ENCODE measurements at regions not wholly inside any gene's neighbourhood (a gene's known extent, or its start where the extent isn't known, plus 50 kb on each side); places are given as distances from the start of the nearest gene placed in this dataset.

DNA sequence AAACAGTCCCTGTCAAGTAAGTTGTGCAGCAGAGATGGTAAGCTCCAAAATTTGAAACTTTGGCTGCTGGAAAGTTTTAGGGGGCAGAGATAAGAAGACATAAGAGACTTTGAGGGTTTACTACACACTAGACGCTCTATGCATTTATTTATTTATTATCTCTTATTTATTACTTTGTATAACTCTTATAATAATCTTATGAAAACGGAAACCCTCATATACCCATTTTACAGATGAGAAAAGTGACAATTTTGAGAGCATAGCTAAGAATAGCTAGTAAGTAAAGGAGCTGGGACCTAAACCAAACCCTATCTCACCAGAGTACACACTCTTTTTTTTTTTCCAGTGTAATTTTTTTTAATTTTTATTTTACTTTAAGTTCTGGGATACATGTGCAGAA, 112.8 kb upstream of the PKDCC start:
- 90 to 92% methylated on average over 2 of the region's 2 CpGs for WGBS, 2 donors
- TF ChIP-seq POLR2A (IDR thresholded peaks at IDR 0.05): no peak
- TF ChIP-seq, protein P1, sequence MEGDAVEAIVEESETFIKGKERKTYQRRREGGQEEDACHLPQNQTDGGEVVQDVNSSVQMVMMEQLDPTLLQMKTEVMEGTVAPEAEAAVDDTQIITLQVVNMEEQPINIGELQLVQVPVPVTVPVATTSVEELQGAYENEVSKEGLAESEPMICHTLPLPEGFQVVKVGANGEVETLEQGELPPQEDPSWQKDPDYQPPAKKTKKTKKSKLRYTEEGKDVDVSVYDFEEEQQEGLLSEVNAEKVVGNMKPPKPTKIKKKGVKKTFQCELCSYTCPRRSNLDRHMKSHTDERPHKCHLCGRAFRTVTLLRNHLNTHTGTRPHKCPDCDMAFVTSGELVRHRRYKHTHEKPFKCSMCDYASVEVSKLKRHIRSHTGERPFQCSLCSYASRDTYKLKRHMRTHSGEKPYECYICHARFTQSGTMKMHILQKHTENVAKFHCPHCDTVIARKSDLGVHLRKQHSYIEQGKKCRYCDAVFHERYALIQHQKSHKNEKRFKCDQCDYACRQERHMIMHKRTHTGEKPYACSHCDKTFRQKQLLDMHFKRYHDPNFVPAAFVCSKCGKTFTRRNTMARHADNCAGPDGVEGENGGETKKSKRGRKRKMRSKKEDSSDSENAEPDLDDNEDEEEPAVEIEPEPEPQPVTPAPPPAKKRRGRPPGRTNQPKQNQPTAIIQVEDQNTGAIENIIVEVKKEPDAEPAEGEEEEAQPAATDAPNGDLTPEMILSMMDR (IDR thresholded peaks at IDR 0.05): no peak
- Histone ChIP-seq H3K36me3 (no peaks in the 10 kb centered on the region), H3K4me3 (replicated peaks in 1 of 3) (no peak overlapping the region), H3K27ac (no peak overlapping the region), H3K4me1 (peaks cover 0 to 19% of the 10 kb centered on the region in 2 donors), H3K9me3 (no peaks in the 10 kb centered on the region), H3K27me3 (no peaks in the 10 kb centered on the region)
- intact Hi-C loops (cut with DNase I): no loop called here
- no peak for DNase-seq

DNA sequence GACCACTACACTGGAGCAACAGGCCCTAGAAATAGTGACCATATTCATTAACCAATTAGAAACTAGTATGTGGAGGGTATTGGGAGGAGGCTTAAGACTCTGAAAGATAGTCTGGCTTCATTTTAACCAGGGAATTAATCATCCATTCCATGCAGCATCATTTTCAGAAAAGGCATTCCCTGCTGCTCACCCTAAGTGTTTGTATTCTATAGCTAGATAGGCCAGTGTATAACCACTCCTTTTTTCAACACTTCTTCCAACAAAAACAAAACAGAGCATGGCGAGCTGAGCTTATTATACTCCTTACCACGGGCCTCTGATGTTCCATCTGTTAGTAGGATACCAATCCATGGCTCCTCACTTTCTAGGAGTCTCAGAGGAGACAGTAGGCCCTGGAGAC, 112.0 kb upstream of the PKDCC start:
- Histone ChIP-seq H3K36me3 (no peaks in the 10 kb centered on the region), H3K27ac (no peak overlapping the region), H3K4me3 (replicated peaks in 1 of 3) (no peak overlapping the region), H3K9me3 (no peaks in the 10 kb centered on the region), H3K4me1 (peaks cover 0 to 14% of the 10 kb centered on the region in 2 donors), H3K27me3 (no peaks in the 10 kb centered on the region)
- intact Hi-C loops (cut with DNase I): no loop called here
- WGBS, 2 donors: 68 to 76% methylated on average over 2 of the region's 2 CpGs
- DNase-seq: no peak
- TF ChIP-seq, protein P1 (IDR thresholded peaks at IDR 0.05): no peak
- no peak for TF ChIP-seq POLR2A (IDR thresholded peaks at IDR 0.05)

DNA sequence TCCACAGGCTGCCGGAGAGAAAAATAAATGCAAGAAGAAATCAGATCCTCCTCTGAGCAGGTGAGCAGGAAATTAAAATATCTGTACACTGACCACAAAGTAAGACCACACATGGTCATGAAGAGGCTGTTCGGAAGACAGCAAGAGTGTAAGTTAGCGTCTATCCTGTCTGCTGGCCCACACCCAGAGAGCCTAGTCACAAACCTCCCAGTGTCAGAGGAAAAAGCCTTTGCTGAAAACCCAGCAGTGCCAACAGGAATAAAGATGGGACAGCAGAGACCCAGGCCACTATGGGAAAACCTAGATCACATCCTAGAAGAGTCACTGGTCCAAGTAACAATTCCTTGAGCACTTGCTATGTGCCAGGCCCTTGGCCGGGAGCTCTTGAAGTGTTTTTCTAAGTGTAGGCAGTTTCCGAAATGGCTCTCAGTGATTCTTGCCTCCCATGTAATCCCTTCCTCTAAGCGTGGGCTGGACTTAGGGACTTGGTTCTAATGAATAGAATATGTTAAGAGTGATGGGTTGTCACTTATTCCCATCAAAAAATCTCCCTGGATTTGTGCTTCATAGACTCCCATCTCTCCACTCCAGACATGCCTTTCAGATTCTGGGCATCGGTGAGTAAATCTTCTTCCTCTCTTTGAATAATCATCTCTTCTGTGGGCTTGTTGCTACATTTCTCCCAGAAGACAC, 110.9 kb upstream of the PKDCC start:
- Histone ChIP-seq H3K27me3 (no peaks in the 10 kb centered on the region), H3K36me3 (no peaks in the 10 kb centered on the region), H3K4me1 (peaks cover 0 to 12% of the 10 kb centered on the region in 2 donors), H3K9me3 (no peaks in the 10 kb centered on the region), H3K27ac (no peak overlapping the region), H3K4me3 (replicated peaks in 1 of 3) (no peak overlapping the region)
- no peak for TF ChIP-seq POLR2A (IDR thresholded peaks at IDR 0.05)
- TF ChIP-seq, protein P1 (IDR thresholded peaks at IDR 0.05): no peak
- intact Hi-C loops (cut with DNase I): no loop called here
- WGBS, 2 donors: 69 to 72% methylated on average over 7 of the region's 7 CpGs
- no peak for DNase-seq

DNA sequence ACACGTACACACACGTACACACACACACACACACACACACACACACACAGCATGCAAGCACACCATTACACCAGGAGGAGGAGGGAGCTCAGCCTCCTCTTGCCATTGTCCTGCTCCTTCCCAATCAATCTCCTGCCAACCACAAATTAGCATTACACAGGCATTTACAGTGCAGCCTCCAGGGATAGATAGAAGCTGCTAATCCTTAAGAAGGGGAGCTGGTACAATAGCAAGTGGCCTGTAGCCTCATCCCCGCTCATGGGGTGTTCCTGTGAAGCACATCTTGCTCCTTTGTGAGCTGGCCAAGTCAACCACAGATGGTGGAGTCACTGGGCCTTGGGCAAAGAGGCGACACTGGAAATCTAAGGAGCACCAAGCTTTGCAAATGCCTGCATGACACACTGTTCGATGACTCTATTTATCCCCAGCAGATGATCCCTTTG, 110.3 kb upstream of the PKDCC start:
- no peak for DNase-seq
- no peak for TF ChIP-seq POLR2A (IDR thresholded peaks at IDR 0.05)
- TF ChIP-seq, protein P1 (IDR thresholded peaks at IDR 0.05): no peak
- Histone ChIP-seq H3K4me1 (peaks cover 0 to 12% of the 10 kb centered on the region in 2 donors), H3K27me3 (no peaks in the 10 kb centered on the region), H3K27ac (no peak overlapping the region), H3K4me3 (replicated peaks in 1 of 3) (no peak overlapping the region), H3K9me3 (no peaks in the 10 kb centered on the region), H3K36me3 (no peaks in the 10 kb centered on the region)
- intact Hi-C loops (cut with DNase I): no loop called here
- WGBS, 2 donors: 77 to 86% methylated on average over 5 of the region's 5 CpGs

DNA sequence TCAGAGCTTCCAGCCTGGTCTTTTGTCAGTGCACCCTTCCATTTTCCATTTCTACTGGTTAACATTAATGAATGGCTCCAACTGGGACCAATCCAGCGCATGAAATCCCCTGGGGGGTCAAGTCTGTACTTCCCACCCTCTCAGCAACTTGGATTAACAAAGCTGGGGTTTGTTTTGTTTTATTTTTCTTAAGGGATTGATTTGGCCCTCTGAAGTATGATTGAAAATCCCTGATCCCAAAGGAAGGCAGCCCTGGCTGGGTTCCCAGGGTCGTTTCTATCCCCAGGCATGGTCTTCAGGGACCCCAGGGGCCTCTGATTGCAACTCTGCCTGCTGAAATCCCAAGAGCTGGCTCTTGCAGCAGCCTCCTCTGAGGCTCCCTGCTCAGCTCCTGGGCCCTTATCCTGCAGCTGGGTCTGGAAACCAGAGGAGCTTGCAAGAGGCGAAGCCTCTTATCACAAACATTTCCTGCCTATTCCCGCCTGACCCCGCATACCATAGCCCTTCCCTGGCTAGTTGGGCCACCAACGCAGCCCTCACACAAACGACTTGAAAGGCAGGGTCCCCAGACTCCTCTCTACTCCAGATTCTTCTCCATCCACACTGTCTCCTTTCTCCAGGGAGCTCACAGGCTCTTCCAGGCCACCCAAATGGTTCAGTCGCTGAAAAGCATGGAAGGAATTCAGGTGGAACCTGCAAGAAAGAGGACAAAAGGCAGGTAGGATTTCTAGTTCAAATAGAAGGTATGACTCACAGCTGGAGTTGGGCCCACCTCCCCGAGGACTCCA, 109.7 kb upstream of the PKDCC start:
- no peaks in the 10 kb centered on the region for H3K36me3 ChIP-seq
- TF ChIP-seq, protein P1 (IDR thresholded peaks at IDR 0.05): no peak
- TF ChIP-seq POLR2A (IDR thresholded peaks at IDR 0.05): no peak
- no peak overlapping the region for H3K27ac ChIP-seq
- H3K27me3 ChIP-seq: no peaks in the 10 kb centered on the region
- intact Hi-C loops (cut with DNase I): no loop called here
- 39 to 55% methylated on average over 9 of the region's 9 CpGs for WGBS, 2 donors
- no peak for DNase-seq
- peaks cover 0 to 12% of the 10 kb centered on the region in 2 donors for H3K4me1 ChIP-seq
- no peaks in the 10 kb centered on the region for H3K9me3 ChIP-seq
- no peak overlapping the region for H3K4me3 ChIP-seq (replicated peaks in 1 of 3)

Measured in thyroid gland (tissue), 4 donors.